Neural cell (in vitro differentiated cells): ENCODE measurements at regions not wholly inside any gene's neighbourhood (a gene's known extent, or its start where the extent isn't known, plus 50 kb on each side); places are given as distances from the start of the nearest gene placed in this dataset.

Experiments
- H2AFZ ChIP-seq: fragments of 200-600, 300-800 bp; sonication (generic), shearing (Covaris generic); 2 replicates; pipeline ENCODE4 v1.6.0; 2014; ENCODE audit warnings: low read depth, mild to moderate bottlenecking, antibody characterized with exemption, low read length, moderate library complexity
- H3F3A ChIP-seq: fragments of 200-600 bp; shearing (Covaris generic); 2 replicates; pipeline ENCODE4 v1.6.1; 2016; ENCODE audit warnings: mild to moderate bottlenecking, moderate library complexity, mixed read lengths, antibody characterized with exemption, low read length; ENCODE audit not compliant: insufficient read depth, poor library complexity, severe bottlenecking
- H3K27ac ChIP-seq: fragments of 200-600, 300-800 bp; sonication (generic), shearing (Covaris generic); 2 replicates; pipeline ENCODE4 v1.5.1; 2014; ENCODE audit warnings: mild to moderate bottlenecking, low read length, moderate library complexity
- H3K27me3 ChIP-seq: fragments of 300-800, 200-600 bp; sonication (generic), shearing (Covaris generic); 2 replicates; pipeline ENCODE4 v1.6.0; 2014; ENCODE audit warnings: mild to moderate bottlenecking, low read depth, low read length, moderate library complexity; ENCODE audit not compliant: insufficient read depth
- H3K36me3 ChIP-seq: fragments of 300-800, 200-600 bp; sonication (generic), shearing (Covaris generic); 2 replicates; pipeline ENCODE4 v1.5.1; 2014; ENCODE audit warnings: mild to moderate bottlenecking, antibody characterized with exemption, low read length, moderate library complexity; ENCODE audit not compliant: insufficient read depth
- H3K4me2 ChIP-seq: fragments of 300-800, 200-600 bp; sonication (generic), shearing (Covaris generic); 2 replicates; pipeline ENCODE4 v1.6.0; 2014; ENCODE audit warnings: mild to moderate bottlenecking, low read length
- H3K4me3 ChIP-seq: fragments of 300-800, 200-600 bp; sonication (generic), shearing (Covaris generic); 2 replicates; pipeline ENCODE4 v1.5.1; 2014; ENCODE audit warnings: mild to moderate bottlenecking, low read length, moderate library complexity
- H3K79me2 ChIP-seq: fragments of 200-600 bp; shearing (Covaris generic); replicated peaks from 2 replicates; pipeline ENCODE4 v1.6.0; 2014; ENCODE audit warnings: mild to moderate bottlenecking, low read length, moderate library complexity; ENCODE audit not compliant: insufficient read depth
- H3K9ac ChIP-seq: fragments of 300-800, 200-600 bp; sonication (generic), shearing (Covaris generic); 2 replicates; pipeline ENCODE4 v1.6.1; 2016; ENCODE audit warnings: mild to moderate bottlenecking, low read length, mixed read lengths
- H3K9me2 ChIP-seq: fragments of 200-600 bp; shearing (Covaris generic); 2 replicates; pipeline ENCODE4 v1.6.1; 2016; ENCODE audit warnings: mild to moderate bottlenecking, low read length, mixed read lengths; ENCODE audit not compliant: insufficient read depth
- H3K9me3 ChIP-seq: fragments of 200-600, 300-800 bp; sonication (generic), shearing (Covaris generic); 2 replicates; pipeline ENCODE4 v1.6.1; 2016; ENCODE audit warnings: mild to moderate bottlenecking, mixed run types, low read length, moderate library complexity, mixed read lengths
- H4K20me1 ChIP-seq: fragments of 200-600 bp; shearing (Covaris generic); 2 replicates; pipeline ENCODE4 v1.6.1; 2016; ENCODE audit warnings: mild to moderate bottlenecking, mixed run types; ENCODE audit not compliant: insufficient read depth
- CTCF ChIP-seq: fragments of 450-650 bp; IDR thresholded peaks from 2 replicates; pipeline ENCODE4 v1.5.1; 2014; ENCODE audit warnings: antibody characterized with exemption, mild to moderate bottlenecking, moderate library complexity; ENCODE audit not compliant: poor library complexity, severe bottlenecking
- EP300 ChIP-seq: fragments of 450-650 bp; conservative IDR thresholded peaks from 2 replicates; pipeline ENCODE4 v1.6.1; 2014; ENCODE audit warnings: antibody characterized with exemption, mild to moderate bottlenecking, moderate library complexity; ENCODE audit not compliant: poor library complexity, severe bottlenecking
- EZH2 ChIP-seq: fragments of 200-600, 300-800 bp; shearing (Covaris generic), sonication (generic); IDR thresholded peaks from 2 replicates; pipeline ENCODE4 v1.6.1; 2014; ENCODE audit warnings: antibody characterized with exemption, low read length, borderline replicate concordance, mild to moderate bottlenecking; ENCODE audit not compliant: insufficient read depth, poor library complexity, severe bottlenecking
- MXI1 ChIP-seq: fragments of 450-650 bp; conservative IDR thresholded peaks from 2 replicates; pipeline ENCODE4 v1.6.1; 2014; ENCODE audit warnings: antibody characterized with exemption, mild to moderate bottlenecking; ENCODE audit not compliant: poor library complexity, severe bottlenecking
- POLR2AphosphoS5 ChIP-seq: IDR thresholded peaks from 2 replicates; pipeline ENCODE4 v1.6.1; 2012
- RAD21 ChIP-seq: fragments of 450-650 bp; conservative IDR thresholded peaks from 2 replicates; pipeline ENCODE4 v1.6.1; 2014; ENCODE audit warnings: antibody characterized with exemption, mild to moderate bottlenecking, moderate library complexity
- REST ChIP-seq: IDR thresholded peaks from 2 replicates; pipeline ENCODE4 v1.6.1; 2012; ENCODE audit warnings: borderline replicate concordance
- SMC3 ChIP-seq: fragments of 450-650 bp; conservative IDR thresholded peaks from 2 replicates; pipeline ENCODE4 v1.6.1; 2014; ENCODE audit warnings: antibody characterized with exemption, mild to moderate bottlenecking, moderate library complexity; ENCODE audit not compliant: poor library complexity
- TAF1 ChIP-seq: IDR thresholded peaks from 2 replicates; pipeline ENCODE4 v1.6.1; 2012; ENCODE audit warnings: low read depth

GRCh38 chr2:129459881-129460280, 519.6 kb upstream of the RAB6C start:
- no peak for TF ChIP-seq POLR2AphosphoS5
- no peak for TF ChIP-seq TAF1
- TF ChIP-seq EP300 = no peak
- no peak for TF ChIP-seq RAD21
- no peak for TF ChIP-seq EZH2
- TF ChIP-seq MXI1 = no peak
- TF ChIP-seq SMC3 = no peak
- TF ChIP-seq CTCF = no peak
- no peak for TF ChIP-seq REST
- H4K20me1 ChIP-seq = no peaks in the 10 kb centered on the region
- H3K27ac ChIP-seq = no peak overlapping the region
- H3K36me3 ChIP-seq = no peaks in the 10 kb centered on the region
- no peaks in the 10 kb centered on the region for H3F3A ChIP-seq
- H3K4me3 ChIP-seq = no peak overlapping the region
- H3K4me2 ChIP-seq = no peak overlapping the region
- H3K9ac ChIP-seq = no peak overlapping the region
- no peaks in the 10 kb centered on the region for H3K9me2 ChIP-seq
- H2AFZ ChIP-seq = no peak overlapping the region
- no peaks in the 10 kb centered on the region for H3K79me2 ChIP-seq
- H3K9me3 ChIP-seq = no peaks in the 10 kb centered on the region
- no peaks in the 10 kb centered on the region for H3K27me3 ChIP-seq

- Histone ChIP-seq H3K9me2 (no peaks in the 10 kb centered on the region), H3K27ac (no peak overlapping the region), H3K9ac (no peak overlapping the region), H3K79me2 (no peaks in the 10 kb centered on the region), H3K36me3 (no peaks in the 10 kb centered on the region), H3F3A (no peaks in the 10 kb centered on the region), H3K27me3 (no peaks in the 10 kb centered on the region), H2AFZ (no peak overlapping the region), H3K4me2 (no peak overlapping the region), H4K20me1 (no peaks in the 10 kb centered on the region), H3K4me3 (no peak overlapping the region), H3K9me3 (no peaks in the 10 kb centered on the region)
- no peak for TF ChIP-seq EP300
- TF ChIP-seq REST = no peak
- no peak for TF ChIP-seq TAF1
- no peak for TF ChIP-seq SMC3
- no peak for TF ChIP-seq POLR2AphosphoS5
- TF ChIP-seq EZH2 = no peak
- no peak for TF ChIP-seq MXI1
- TF ChIP-seq RAD21 = no peak
- no peak for TF ChIP-seq CTCF
Observed at GRCh38 chr2:129460299-129461198, 518.9 kb upstream of the RAB6C start.
